ENCODE measurements at regions not wholly inside any gene's neighbourhood (a gene's known extent, or its start where the extent isn't known, plus 50 kb on each side); places are given as distances from the start of the nearest gene placed in this dataset.

GRCh38 chr1:213737398-213738035, 250.3 kb upstream of the PROX1 start:
- intact Hi-C loops (cut with DNase I) = no loop called here
- Histone ChIP-seq H3K9me3 (no peaks in the 10 kb centered on the region), H3K27me3 (no peaks in the 10 kb centered on the region), H3K4me1 (no peaks in the 10 kb centered on the region), H3K4me3 (no peak overlapping the region), H3K36me3 (no peaks in the 10 kb centered on the region), H3K27ac (no peak overlapping the region)
- DNase-seq (ENCODE audit: extremely low spot score in 2 of 2) = peak in 1 of 2 donors; percentile 67
- TF ChIP-seq POLR2AphosphoS5 (IDR thresholded peaks at IDR 0.05; ENCODE audit: insufficient read depth in 1 of 2, low read depth in 1 of 2) = no peak
- no peak for TF ChIP-seq CTCF (IDR thresholded peaks at IDR 0.05)
- TF ChIP-seq POLR2A (IDR thresholded peaks at IDR 0.05) = no peak

GRCh38 chr1:213738658-213739057, 249.1 kb upstream of the PROX1 start:
- H3K4me1 ChIP-seq = no peaks in the 10 kb centered on the region
- no peak for DNase-seq (ENCODE audit: extremely low spot score in 2 of 2)
- no peak overlapping the region for H3K4me3 ChIP-seq
- no peaks in the 10 kb centered on the region for H3K27me3 ChIP-seq
- H3K36me3 ChIP-seq = no peaks in the 10 kb centered on the region
- intact Hi-C loops (cut with DNase I) = no loop called here
- TF ChIP-seq POLR2A (IDR thresholded peaks at IDR 0.05) (no peak), CTCF (IDR thresholded peaks at IDR 0.05) (no peak), POLR2AphosphoS5 (IDR thresholded peaks at IDR 0.05; ENCODE audit: insufficient read depth in 1 of 2, low read depth in 1 of 2) (no peak)
- no peaks in the 10 kb centered on the region for H3K9me3 ChIP-seq
- H3K27ac ChIP-seq = no peak overlapping the region

GRCh38 chr1:213742992-213743391, 244.8 kb upstream of the PROX1 start:
- DNase-seq (ENCODE audit: extremely low spot score in 2 of 2) = no peak
- Histone ChIP-seq H3K27ac (no peak overlapping the region), H3K36me3 (no peaks in the 10 kb centered on the region), H3K4me3 (no peak overlapping the region), H3K9me3 (no peaks in the 10 kb centered on the region), H3K4me1 (no peaks in the 10 kb centered on the region), H3K27me3 (no peaks in the 10 kb centered on the region)
- no peak for TF ChIP-seq POLR2A (IDR thresholded peaks at IDR 0.05)
- no peak for TF ChIP-seq POLR2AphosphoS5 (IDR thresholded peaks at IDR 0.05; ENCODE audit: insufficient read depth in 1 of 2, low read depth in 1 of 2)
- no peak for TF ChIP-seq CTCF (IDR thresholded peaks at IDR 0.05)
- intact Hi-C loops (cut with DNase I) = no loop called here

- intact Hi-C loops (cut with DNase I) = no loop called here
- peak; percentile 14 to 79 for DNase-seq (ENCODE audit: extremely low spot score in 2 of 2)
- Histone ChIP-seq H3K4me1 (no peaks in the 10 kb centered on the region), H3K27me3 (no peaks in the 10 kb centered on the region), H3K27ac (no peak overlapping the region), H3K4me3 (no peak overlapping the region), H3K36me3 (no peaks in the 10 kb centered on the region), H3K9me3 (no peaks in the 10 kb centered on the region)
- TF ChIP-seq CTCF (IDR thresholded peaks at IDR 0.05) (no peak), POLR2AphosphoS5 (IDR thresholded peaks at IDR 0.05; ENCODE audit: insufficient read depth in 1 of 2, low read depth in 1 of 2) (no peak), POLR2A (IDR thresholded peaks at IDR 0.05) (no peak)
These were observed 243.0 kb upstream of the PROX1 start for GRCh38 chr1:213744780-213745179.

GRCh38 chr1:213745451-213745850, 242.3 kb upstream of the PROX1 start:
- TF ChIP-seq CTCF (IDR thresholded peaks at IDR 0.05) (no peak), POLR2A (IDR thresholded peaks at IDR 0.05) (no peak), POLR2AphosphoS5 (IDR thresholded peaks at IDR 0.05; ENCODE audit: insufficient read depth in 1 of 2, low read depth in 1 of 2) (no peak)
- intact Hi-C loops (cut with DNase I) = no loop called here
- DNase-seq (ENCODE audit: extremely low spot score in 2 of 2) = peak; percentile 65 to 70
- Histone ChIP-seq H3K27ac (no peak overlapping the region), H3K36me3 (no peaks in the 10 kb centered on the region), H3K27me3 (no peaks in the 10 kb centered on the region), H3K9me3 (no peaks in the 10 kb centered on the region), H3K4me1 (no peaks in the 10 kb centered on the region), H3K4me3 (no peak overlapping the region)
